ENCODE measurements at regions not wholly inside any gene's neighbourhood (a gene's known extent, or its start where the extent isn't known, plus 50 kb on each side); places are given as distances from the start of the nearest gene placed in this dataset.

DNA sequence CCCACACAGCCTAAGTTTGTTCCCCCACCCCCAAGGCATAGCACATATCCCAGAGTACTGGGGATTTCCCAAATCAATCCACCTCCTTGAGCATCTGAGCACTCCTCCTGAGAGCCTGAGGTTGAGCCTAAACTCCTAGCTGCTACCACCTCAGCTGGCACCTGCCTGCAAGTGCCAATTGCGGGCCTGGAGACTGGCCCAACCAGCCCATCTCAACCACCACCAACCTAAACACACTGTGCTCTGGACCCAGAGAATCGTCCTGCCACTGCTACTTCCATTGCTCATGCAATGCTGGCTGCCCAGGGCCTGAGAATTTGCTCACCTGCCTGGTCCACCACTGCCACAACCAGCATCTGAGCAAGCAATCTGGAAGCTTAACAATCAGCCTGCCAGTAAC lies 177.1 kb downstream of the FGF13 start:
- H3K9me3 ChIP-seq (ENCODE audit: low read length): peaks cover 31% of the 10 kb centered on the region
- ChIA-PET POLR2A (no interaction called here), CTCF (ENCODE audit: low intra/inter-chr PET ratio, low total read pairs) (no interaction called here)
- no TSS peak for BruUV-seq (replicated peaks)
- ATAC-seq: no peak
- no peaks in the 10 kb centered on the region for H3K27me3 ChIP-seq (ENCODE audit: control insufficient read depth in 1 of 2, insufficient read depth in 2 of 2, low read length in 2 of 2)
- in situ Hi-C loops (cut with HindIII; ENCODE audit: extremely low pct_ligation_motif_present, low pct_unique_long_range_greater_than_20kb): no loop called here
- no peak overlapping the region for H2AFZ ChIP-seq (ENCODE audit: low read length)
- no peak overlapping the region for H3K4me2 ChIP-seq (ENCODE audit: low read depth, low read length)
- no peaks in the 10 kb centered on the region for H3K79me2 ChIP-seq (ENCODE audit: insufficient read depth, low read length)
- no peaks in the 10 kb centered on the region for H3K4me1 ChIP-seq (ENCODE audit: insufficient read depth, low read length)
- no CpG with 5 or more reads among the region's 2 CpGs for WGBS (ENCODE audit: low lambda C conversion rate)
- intact Hi-C loops (cut with micrococcal nuclease; ENCODE audit: unreplicated experiment): no loop called here
- no peak for DNase-seq (ENCODE audit: low spot score)
- H3K4me3 ChIP-seq (replicated peaks in 1 of 3; ENCODE audit: insufficient read depth in 1 of 3, low read depth in 2 of 3, low read length in 3 of 3): no peak overlapping the region
- no peaks in the 10 kb centered on the region for H3K36me3 ChIP-seq (replicated peaks in 1 of 2; ENCODE audit: control insufficient read depth in 1 of 2, insufficient read depth in 2 of 2, low read length in 2 of 2)
- no peak for FAIRE-seq
- no peak overlapping the region for H3K9ac ChIP-seq (ENCODE audit: insufficient read depth, low read depth, low read length)
- no peaks in the 10 kb centered on the region for H4K20me1 ChIP-seq (ENCODE audit: insufficient read depth, low read length)
- H3K27ac ChIP-seq (ENCODE audit: extremely low read length, insufficient read depth, low read length): no peak overlapping the region
- TF ChIP-seq POLR2G (IDR thresholded peaks at IDR 0.05; ENCODE audit: low read depth, low read length) (no peak), ZNF337 (CRISPR knock-in tag; IDR thresholded peaks at IDR 0.05; ENCODE audit: borderline replicate concordance, low read depth) (no peak), MBD4 (IDR thresholded peaks at IDR 0.05; ENCODE audit: borderline replicate concordance, low read length) (no peak), GZF1 (CRISPR knock-in tag; IDR thresholded peaks at IDR 0.05) (no peak), ZNF770 (CRISPR knock-in tag; IDR thresholded peaks at IDR 0.05) (no peak), ZNF792 (CRISPR knock-in tag; IDR thresholded peaks at IDR 0.05) (no peak)
- TF ChIP-seq, protein P1, sequence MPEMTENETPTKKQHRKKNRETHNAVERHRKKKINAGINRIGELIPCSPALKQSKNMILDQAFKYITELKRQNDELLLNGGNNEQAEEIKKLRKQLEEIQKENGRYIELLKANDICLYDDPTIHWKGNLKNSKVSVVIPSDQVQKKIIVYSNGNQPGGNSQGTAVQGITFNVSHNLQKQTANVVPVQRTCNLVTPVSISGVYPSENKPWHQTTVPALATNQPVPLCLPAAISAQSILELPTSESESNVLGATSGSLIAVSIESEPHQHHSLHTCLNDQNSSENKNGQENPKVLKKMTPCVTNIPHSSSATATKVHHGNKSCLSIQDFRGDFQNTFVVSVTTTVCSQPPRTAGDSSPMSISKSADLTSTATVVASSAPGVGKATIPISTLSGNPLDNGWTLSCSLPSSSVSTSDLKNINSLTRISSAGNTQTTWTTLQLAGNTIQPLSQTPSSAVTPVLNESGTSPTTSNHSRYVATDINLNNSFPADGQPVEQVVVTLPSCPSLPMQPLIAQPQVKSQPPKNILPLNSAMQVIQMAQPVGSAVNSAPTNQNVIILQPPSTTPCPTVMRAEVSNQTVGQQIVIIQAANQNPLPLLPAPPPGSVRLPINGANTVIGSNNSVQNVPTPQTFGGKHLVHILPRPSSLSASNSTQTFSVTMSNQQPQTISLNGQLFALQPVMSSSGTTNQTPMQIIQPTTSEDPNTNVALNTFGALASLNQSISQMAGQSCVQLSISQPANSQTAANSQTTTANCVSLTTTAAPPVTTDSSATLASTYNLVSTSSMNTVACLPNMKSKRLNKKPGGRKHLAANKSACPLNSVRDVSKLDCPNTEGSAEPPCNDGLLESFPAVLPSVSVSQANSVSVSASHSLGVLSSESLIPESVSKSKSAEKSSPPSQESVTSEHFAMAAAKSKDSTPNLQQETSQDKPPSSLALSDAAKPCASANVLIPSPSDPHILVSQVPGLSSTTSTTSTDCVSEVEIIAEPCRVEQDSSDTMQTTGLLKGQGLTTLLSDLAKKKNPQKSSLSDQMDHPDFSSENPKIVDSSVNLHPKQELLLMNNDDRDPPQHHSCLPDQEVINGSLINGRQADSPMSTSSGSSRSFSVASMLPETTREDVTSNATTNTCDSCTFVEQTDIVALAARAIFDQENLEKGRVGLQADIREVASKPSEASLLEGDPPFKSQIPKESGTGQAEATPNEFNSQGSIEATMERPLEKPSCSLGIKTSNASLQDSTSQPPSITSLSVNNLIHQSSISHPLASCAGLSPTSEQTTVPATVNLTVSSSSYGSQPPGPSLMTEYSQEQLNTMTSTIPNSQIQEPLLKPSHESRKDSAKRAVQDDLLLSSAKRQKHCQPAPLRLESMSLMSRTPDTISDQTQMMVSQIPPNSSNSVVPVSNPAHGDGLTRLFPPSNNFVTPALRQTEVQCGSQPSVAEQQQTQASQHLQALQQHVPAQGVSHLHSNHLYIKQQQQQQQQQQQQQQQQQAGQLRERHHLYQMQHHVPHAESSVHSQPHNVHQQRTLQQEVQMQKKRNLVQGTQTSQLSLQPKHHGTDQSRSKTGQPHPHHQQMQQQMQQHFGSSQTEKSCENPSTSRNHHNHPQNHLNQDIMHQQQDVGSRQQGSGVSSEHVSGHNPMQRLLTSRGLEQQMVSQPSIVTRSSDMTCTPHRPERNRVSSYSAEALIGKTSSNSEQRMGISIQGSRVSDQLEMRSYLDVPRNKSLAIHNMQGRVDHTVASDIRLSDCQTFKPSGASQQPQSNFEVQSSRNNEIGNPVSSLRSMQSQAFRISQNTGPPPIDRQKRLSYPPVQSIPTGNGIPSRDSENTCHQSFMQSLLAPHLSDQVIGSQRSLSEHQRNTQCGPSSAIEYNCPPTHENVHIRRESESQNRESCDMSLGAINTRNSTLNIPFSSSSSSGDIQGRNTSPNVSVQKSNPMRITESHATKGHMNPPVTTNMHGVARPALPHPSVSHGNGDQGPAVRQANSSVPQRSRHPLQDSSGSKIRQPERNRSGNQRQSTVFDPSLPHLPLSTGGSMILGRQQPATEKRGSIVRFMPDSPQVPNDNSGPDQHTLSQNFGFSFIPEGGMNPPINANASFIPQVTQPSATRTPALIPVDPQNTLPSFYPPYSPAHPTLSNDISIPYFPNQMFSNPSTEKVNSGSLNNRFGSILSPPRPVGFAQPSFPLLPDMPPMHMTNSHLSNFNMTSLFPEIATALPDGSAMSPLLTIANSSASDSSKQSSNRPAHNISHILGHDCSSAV (CRISPR knock-in tag; IDR thresholded peaks at IDR 0.05; ENCODE audit: borderline replicate concordance): no peak
- TF ChIP-seq, protein P2, sequence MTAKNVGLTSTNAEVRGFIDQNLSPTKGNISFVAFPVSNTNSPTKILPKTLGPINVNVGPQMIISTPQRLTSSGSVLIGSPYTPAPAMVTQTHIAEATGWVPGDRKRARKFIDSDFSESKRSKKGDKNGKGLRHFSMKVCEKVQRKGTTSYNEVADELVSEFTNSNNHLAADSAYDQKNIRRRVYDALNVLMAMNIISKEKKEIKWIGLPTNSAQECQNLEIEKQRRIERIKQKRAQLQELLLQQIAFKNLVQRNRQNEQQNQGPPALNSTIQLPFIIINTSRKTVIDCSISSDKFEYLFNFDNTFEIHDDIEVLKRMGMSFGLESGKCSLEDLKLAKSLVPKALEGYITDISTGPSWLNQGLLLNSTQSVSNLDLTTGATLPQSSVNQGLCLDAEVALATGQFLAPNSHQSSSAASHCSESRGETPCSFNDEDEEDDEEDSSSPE (CRISPR knock-in tag; IDR thresholded peaks at IDR 0.05): no peak
- TF ChIP-seq, protein P3, sequence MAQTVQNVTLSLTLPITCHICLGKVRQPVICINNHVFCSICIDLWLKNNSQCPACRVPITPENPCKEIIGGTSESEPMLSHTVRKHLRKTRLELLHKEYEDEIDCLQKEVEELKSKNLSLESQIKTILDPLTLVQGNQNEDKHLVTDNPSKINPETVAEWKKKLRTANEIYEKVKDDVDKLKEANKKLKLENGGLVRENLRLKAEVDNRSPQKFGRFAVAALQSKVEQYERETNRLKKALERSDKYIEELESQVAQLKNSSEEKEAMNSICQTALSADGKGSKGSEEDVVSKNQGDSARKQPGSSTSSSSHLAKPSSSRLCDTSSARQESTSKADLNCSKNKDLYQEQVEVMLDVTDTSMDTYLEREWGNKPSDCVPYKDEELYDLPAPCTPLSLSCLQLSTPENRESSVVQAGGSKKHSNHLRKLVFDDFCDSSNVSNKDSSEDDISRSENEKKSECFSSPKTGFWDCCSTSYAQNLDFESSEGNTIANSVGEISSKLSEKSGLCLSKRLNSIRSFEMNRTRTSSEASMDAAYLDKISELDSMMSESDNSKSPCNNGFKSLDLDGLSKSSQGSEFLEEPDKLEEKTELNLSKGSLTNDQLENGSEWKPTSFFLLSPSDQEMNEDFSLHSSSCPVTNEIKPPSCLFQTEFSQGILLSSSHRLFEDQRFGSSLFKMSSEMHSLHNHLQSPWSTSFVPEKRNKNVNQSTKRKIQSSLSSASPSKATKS (CRISPR knock-in tag; IDR thresholded peaks at IDR 0.05): no peak

Measured in HepG2 (cell line).